ENCODE measurements at regions not wholly inside any gene's neighbourhood (a gene's known extent, or its start where the extent isn't known, plus 50 kb on each side); places are given as distances from the start of the nearest gene placed in this dataset.

GRCh38 chr5:3301306-3301705, 294.3 kb upstream of the IRX1 start:
- H3K27ac ChIP-seq, result no peak overlapping the region
- TF ChIP-seq CTCF (IDR thresholded peaks at IDR 0.05) (no peak), ZFX (IDR thresholded peaks at IDR 0.05; ENCODE audit: borderline replicate concordance) (no peak)

GRCh38 chr5:3300726-3301125, 294.9 kb upstream of the IRX1 start:
- no peak for TF ChIP-seq CTCF (IDR thresholded peaks at IDR 0.05)
- no peak for TF ChIP-seq ZFX (IDR thresholded peaks at IDR 0.05; ENCODE audit: borderline replicate concordance)
- H3K27ac ChIP-seq, result no peak overlapping the region

GRCh38 chr5:3299441-3299840, 296.2 kb upstream of the IRX1 start:
- no peak overlapping the region for H3K27ac ChIP-seq
- TF ChIP-seq CTCF (IDR thresholded peaks at IDR 0.05) (no peak), ZFX (IDR thresholded peaks at IDR 0.05; ENCODE audit: borderline replicate concordance) (no peak)

- no peak for TF ChIP-seq ZFX (IDR thresholded peaks at IDR 0.05; ENCODE audit: borderline replicate concordance)
- no peak for TF ChIP-seq CTCF (IDR thresholded peaks at IDR 0.05)
- no peak overlapping the region for H3K27ac ChIP-seq
Observed at GRCh38 chr5:3297853-3298252, 297.8 kb upstream of the IRX1 start.

- TF ChIP-seq ZFX (IDR thresholded peaks at IDR 0.05; ENCODE audit: borderline replicate concordance) (no peak), CTCF (IDR thresholded peaks at IDR 0.05) (no peak)
- no peak overlapping the region for H3K27ac ChIP-seq
Observed at GRCh38 chr5:3288325-3288724, 307.3 kb upstream of the IRX1 start.

- H3K27ac ChIP-seq, result no peak overlapping the region
- no peak for TF ChIP-seq ZFX (IDR thresholded peaks at IDR 0.05; ENCODE audit: borderline replicate concordance)
- no peak for TF ChIP-seq CTCF (IDR thresholded peaks at IDR 0.05)
Observed at GRCh38 chr5:3287516-3287915, 308.1 kb upstream of the IRX1 start.

GRCh38 chr5:3285621-3286020, 310.0 kb upstream of the IRX1 start:
- TF ChIP-seq CTCF (IDR thresholded peaks at IDR 0.05), result no peak
- TF ChIP-seq ZFX (IDR thresholded peaks at IDR 0.05; ENCODE audit: borderline replicate concordance), result no peak
- H3K27ac ChIP-seq, result no peak overlapping the region
